ENCODE measurements at regions not wholly inside any gene's neighbourhood (a gene's known extent, or its start where the extent isn't known, plus 50 kb on each side); places are given as distances from the start of the nearest gene placed in this dataset.
"Not testable (repeated sequence)": the region's sequence is repeated elsewhere in the genome, so short reads cannot be mapped to it uniquely, and the experiment has no call there.

GRCh38 chr3:44160818-44161217 is 80.9 kb upstream of the TOPAZ1 start:
- DNase-seq, result no peak

GRCh38 chr3:44171891-44172290 is 69.8 kb upstream of the TOPAZ1 start:
- DNase-seq, result no peak

GRCh38 chr3:44172701-44173100 is 69.0 kb upstream of the TOPAZ1 start:
- DNase-seq, result not testable (repeated sequence)

- no peak for DNase-seq
Measured at GRCh38 chr3:44173263-44173662, 68.4 kb upstream of the TOPAZ1 start.

- no peak for DNase-seq
Measured at GRCh38 chr3:44175070-44175469, 66.6 kb upstream of the TOPAZ1 start.

- DNase-seq, result no peak
Measured at GRCh38 chr3:44179246-44179645, 62.4 kb upstream of the TOPAZ1 start.

- no peak for DNase-seq
Measured at GRCh38 chr3:44184319-44184953, 57.2 kb upstream of the TOPAZ1 start.

GRCh38 chr3:44185396-44185915 is 56.2 kb upstream of the TOPAZ1 start:
- no peak for DNase-seq

GRCh38 chr3:44186111-44186672 is 55.5 kb upstream of the TOPAZ1 start:
- no peak for DNase-seq

GRCh38 chr3:44186712-44187111 is 55.0 kb upstream of the TOPAZ1 start:
- DNase-seq, result no peak
